ENCODE measurements at regions not wholly inside any gene's neighbourhood (a gene's known extent, or its start where the extent isn't known, plus 50 kb on each side); places are given as distances from the start of the nearest gene placed in this dataset.

DNA sequence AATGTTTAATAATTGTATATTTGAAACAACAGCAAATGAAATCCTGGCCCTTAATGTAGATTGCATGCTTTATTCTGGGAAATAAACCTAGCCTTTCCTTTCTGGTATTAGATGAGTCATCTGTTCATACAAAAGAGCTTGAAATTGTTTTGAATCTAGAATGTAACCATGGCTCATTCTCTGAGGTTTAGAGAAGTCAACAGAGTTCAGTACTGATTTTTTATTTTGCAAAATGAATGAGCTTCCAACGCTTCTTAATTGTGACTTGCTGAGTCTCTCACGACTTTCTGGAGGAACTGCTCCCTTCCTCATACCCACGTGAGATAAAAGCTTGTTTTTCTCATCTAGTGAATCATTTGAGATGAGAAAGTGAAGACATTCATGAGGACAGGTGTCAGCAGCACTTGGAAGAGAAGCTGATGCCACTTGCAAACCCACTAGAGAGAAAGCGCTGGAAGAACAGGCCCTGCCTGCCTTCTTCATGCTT is 509.6 kb downstream of the VRK1 start:
- no peak for DNase-seq

DNA sequence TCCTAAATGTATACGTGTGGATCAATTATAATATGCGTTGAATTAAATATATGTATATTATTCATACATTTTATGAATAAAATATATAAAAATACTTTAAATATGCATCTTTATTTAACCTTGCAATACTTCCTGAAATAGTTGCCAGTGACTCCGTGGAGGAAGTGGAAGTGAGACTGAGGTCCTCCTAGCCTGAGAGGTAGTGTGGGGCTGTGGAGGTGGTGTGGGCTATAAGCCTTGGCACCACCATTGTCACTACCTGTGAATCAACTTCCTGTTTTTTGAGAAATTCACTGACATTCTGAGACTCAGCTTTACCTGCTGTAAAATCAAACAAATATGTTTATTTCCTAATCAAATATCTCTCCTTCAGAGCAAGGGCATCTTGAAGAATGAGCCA is 514.2 kb downstream of the VRK1 start:
- DNase-seq = no peak

DNA sequence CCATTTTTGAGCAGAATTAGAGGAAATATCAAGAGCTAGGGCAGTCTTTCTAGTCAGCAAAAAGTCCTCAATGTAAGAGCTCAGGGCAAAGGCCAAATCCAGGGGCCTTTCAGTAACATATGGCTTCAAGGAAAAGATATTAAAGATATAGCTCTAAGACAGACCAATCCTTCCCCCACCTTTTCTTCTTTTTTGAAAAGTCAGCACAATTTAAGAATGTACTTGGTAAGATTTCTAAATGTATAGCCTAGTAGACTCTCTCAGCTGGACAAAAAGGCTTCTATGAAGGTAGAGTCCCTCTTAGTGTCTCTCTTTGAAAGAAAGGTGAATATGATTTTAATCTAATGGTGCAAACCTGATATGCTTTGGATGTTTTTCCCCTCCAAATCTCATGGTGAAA is 515.7 kb downstream of the VRK1 start:
- DNase-seq = no peak

DNA sequence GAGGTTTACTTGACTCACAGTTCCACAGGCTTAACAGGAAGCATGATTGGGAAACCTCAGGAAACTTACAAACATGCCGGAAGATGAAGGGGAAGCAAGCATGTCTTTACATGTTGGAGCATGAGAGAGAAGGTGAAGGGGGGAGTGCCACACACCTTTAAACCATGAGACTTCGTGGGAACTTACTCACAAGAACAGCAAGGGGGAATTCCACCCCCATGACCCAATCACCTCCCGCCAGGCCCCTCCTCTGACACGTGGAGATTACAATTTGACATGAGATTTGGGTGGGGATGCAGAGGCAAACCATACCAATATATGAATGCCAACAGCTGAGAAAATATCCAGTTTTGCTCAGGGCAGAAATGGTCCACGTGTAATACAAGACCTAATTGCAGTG is 518.6 kb downstream of the VRK1 start:
- DNase-seq = no peak

DNA sequence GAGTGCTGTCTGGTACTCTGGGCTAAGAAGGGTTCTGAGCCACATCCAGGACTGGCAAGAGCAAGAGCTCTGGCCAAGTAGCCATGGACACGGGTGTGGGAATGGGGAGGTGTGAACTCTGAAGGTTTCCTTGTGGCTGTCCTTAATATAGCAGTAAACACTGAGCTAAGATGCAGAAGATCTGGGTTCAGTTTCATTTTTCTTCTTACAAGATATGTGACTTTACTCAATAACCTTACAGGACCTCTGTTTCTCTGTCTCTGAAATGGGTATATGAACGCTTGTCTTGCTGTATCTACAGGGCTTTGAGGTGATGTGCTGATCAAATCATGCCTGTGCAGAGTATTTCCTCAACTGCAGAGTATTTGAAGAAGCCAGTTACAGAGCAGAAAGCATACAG is 521.2 kb downstream of the VRK1 start:
- no peak for DNase-seq

DNA sequence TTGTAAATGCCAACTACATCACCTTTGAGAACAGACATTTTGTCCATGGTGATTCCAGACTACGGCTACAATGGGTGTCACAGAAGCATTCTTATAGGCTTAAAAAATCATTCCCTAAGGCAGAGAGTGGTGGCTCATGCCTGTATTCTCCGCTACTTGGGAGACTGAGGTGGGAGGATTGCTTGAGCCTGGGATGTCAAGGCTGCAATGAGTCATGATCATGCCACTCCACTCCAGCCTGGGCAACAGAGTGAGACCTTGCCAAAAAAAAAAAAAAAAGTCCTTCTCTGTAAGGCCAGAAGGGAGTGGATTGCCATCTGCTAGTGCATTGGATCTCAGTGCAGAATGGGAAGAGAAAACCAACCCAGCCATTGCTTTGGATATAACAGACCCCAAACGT is 522.5 kb downstream of the VRK1 start:
- no peak for DNase-seq

DNA sequence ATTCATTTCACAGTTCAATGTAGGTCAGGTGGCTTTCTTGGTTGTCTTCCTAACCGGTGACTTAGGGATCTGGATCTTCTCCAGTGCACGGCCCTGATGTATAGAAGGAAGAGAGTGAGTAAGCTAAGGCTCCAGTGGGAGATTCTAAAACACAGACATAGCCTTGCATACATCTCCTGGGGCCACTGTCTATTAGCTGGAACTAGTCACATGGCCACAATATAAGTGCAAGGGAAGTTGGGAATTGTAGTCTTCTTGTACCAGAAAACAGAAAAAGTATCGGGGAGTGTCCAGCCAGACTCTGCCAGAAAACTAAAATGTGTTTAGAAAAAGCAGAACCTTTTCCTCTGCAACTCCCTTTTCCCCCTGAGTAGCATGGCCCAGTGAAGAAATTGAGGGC is 531.6 kb downstream of the VRK1 start:
- no peak for DNase-seq

DNA sequence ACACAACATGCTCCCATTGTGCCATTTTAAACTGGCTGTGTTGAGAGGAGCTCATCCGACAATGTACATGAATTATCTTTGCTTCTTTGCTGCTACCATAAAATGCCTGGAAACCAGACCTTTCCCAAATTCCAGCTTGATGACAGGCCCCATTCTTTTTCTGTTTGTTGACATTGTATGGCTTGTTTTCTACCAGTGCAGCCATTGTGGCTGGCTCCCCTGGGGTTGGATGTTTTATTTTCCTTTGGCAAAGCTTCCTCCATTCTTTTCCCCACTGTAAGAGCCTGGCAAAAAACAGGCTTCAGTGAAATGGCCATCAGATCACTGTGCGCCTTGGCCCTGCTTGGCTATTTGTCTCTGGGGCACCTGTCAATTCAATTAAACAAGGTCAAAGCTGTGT is 532.5 kb downstream of the VRK1 start:
- DNase-seq = no peak

DNA sequence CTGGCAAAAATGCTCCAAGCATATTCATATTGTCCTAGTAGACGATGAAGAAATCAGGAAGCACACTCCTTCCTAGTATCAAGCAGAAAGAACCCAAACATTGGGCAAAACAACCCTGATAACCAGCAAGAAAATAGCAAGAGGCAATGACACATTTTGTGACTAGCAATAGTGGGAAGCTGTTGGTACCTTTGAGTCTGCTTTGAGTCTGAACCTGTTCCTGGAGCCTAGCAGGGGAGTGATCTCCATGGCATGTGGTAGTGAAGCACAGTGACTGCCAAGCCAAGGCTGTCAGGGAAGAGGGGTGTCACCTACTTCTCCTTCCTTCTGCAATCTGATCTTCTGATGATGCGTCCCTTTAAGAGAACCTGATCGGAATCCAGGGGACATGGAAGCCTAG is 533.9 kb downstream of the VRK1 start:
- no peak for DNase-seq

DNA sequence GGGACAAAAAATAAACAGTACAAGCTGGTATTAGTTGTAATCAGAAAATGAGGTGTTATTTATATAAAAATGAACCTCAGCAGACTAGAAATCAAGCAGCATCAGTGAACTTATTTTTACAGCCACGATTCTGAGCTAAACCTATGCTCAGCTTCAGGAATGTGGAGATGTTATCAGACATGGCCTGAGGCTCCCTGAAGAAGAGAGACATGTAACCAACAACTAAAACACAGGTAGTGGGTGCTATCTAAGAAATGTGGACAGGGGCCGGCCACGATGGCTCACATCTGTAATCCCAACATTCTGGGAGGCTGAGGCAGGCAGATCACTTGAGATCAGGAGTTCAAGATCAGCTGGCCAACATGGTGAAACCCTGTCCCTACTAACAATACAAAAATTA is 534.3 kb downstream of the VRK1 start:
- DNase-seq = no peak

DNA sequence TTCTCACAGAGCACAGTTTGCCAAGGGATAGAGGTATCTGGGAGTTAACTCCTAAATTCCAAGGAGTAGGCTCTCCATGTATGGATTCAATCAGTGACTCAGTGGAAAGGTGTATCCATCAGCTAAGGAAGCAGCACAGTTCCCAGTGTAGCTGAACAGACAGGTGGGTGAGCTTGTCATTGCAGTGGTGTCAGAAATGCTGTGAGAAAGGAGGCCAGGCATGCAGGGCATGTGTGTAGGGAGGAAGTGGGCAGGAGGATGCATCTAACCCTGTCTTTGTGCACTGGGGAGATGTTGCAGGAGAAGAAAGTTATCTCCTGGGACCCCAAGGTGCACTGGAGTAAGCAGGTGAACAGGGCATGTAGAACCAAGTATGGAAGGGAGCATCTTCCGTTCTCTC is 539.0 kb downstream of the VRK1 start:
- no peak for DNase-seq

DNA sequence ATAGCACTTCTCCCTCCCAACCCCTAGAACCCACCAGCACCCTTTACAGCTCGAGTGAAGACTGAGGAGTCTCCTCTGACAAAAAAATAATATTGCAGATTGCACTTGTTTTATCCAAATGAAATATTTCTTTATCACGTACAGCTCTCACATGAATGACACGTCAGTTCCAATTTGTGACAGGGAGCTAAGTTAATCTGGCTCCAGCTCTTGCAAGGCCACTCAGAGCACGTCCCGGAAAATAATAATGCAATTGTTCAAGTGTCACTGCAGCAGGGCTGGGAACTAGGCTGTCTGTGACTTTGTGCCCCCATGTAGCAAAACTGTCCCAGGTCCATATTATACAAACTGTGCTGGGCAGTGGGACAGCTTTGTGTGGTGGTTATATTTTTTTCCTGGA is 539.6 kb downstream of the VRK1 start:
- peak in 4 of 14 donors; percentile 2 to 5 (median 3) for DNase-seq

DNA sequence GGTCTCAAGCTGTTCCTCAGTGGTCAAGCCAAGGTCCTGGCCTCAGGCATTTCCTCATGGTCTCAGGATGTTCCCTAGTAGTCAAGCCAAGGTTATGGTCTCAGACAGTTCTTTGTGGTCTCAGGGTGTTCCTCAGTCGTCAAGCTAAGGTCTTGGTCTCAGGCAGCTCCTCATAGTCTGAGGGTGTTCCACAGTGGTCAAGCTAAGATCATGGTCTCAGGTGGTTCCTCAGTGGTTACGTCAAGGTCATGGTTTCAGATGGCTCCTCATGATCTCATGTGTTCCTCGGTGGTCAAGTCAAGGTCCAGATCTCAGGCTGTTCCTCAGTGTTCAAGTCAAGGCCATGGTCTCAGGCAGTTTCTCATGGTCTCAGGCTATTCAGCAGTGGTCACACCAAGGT is 540.1 kb downstream of the VRK1 start:
- no peak for DNase-seq

DNA sequence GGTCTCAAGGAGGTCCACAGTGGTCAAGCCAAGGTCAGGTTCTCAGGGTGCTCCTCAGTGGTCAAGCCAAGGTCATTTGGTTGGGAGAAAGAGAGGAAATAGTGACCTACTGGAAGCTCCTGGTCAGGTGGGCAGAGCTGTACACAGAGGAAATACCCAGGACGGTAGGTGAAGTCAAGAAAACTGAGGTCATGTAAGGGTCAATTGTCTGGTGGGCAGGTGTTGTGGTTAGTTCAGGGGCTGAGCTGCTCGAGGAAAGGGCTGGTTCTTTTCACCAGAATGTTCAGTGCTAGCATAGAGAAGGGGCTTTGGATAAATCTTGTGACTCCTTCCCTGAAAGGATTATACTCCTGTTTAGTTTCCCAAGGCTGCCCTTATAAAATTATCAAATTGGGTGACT is 540.5 kb downstream of the VRK1 start:
- no peak for DNase-seq

DNA sequence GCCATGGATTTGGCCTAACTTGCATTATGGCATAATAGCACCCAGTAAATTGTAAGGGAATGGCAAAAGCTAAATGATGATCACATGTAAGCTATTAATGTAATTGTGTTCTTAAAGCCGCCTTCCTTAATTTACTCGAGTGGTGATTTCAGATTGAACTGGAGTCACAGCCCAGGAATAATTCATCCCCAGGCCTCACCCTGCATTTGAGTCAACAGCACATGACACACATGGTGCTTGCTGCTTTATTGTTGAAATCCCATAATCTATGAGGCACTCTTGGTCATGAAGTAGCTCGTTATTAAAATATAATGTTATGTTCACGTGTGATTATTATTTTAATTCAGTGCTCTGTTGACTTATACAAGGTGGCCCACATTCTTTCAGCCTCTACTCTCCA is 547.5 kb downstream of the VRK1 start:
- no peak for DNase-seq

DNA sequence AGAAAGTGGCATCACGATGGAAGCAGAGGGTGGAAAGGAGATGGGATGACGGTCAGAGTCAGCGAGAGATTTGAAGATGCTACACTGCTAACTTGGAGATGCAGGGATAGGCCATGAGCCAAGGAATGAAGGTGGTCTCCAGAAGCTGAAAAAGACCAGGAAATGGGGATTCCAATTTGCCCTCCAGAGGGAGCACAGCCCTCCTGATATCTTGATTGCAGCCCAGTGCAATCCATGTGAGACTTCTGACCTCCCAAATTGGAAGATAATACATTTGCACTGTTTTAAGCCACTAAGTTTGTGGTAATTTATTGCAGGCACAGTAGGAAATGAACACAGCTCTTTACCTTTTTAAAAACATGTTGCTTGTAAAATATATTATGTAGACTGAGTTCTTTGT is 549.5 kb downstream of the VRK1 start:
- no peak for DNase-seq

DNA sequence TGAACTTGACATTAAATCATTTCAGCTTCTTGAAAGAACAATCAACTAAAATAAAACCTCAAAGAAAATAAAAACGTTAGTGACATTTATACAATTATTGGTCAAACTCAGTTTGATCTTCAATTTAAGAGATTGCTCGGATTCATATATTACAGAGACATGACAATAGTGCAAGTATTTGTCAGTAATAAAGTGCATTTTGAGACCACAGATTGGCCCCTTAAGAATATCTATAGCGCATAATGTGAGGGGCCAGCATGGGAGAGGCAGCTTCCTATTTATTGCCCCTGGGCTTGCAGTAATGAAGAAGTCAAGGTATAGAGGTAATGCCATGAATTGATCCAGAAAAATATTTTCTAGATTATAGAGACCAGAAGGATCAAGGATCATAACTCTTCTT is 552.3 kb downstream of the VRK1 start:
- DNase-seq = no peak

DNA sequence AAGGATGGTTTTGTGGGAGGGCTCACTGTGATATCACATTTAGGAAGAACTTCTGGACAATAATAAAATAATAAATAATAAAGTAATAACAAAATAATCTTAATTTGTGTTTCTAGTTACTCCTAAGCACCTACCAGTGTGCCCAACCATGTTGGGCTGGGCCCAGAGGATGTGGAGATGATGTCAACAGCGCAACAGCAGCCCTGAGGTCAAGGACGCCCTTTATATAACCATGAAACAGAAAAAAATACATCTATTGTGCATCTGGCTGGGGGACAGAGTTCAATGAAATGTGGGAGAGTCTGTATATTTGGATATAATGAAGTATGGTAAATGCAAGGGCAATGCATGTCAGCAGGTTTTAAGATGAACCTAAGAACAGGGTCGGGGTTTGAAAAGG is 552.8 kb downstream of the VRK1 start:
- no peak for DNase-seq

DNA sequence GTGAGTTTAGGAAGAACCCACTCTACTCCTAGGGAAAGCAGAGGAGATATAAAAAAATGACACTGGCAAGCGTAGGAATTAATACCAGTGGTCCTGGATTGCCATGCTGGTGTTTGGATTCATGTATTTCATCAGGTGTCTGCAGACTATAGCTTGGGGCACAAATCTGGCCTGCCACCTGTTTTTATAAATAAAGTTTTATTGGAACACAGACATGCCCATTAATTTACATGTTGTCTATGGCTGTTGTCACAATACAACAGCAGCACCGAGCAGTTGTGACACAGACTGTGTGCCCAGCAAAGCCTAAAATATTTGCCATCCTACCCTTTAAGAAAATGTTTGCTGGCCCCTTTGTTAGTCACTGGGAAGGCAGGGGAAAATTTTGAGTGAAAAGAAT is 553.2 kb downstream of the VRK1 start:
- DNase-seq = no peak

DNA sequence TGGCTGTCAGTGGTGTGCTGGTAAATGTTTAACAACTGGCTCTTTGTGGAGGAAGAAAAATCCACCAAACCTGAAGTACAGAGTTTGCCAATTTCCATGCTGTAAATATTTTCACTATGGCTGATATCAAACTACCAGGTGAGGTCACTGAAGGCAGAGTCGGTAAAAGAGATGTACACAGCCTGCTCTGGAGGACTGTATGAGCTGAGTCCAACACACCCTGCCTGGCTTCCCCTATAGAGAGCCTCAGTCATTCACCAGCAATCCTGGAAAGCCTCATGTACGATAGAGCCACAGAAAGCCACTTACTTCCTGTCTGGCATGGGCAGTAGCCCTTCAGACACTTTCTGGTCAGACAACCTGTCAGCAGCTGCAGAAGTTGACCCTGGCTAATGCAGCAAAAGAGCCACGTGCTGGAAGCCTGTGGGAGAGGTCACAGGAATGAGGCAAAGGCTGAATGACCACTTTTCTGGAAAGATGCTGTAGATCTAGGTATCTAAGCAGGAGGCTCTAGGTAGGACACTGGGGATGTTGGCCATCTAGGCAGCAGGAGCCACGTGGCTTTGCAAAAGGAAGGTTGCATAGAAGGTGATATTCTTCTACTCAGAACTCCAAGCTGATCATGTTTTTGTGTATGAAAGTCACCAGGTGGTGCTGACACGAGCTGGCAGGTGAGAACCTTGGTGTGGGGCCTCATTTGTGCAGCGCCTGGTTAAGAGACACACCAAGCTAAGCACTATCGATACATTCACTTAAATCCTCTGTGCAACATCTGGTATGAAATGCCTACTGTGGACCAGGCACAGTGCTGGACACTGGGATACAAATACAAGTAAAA is 553.9 kb downstream of the VRK1 start:
- DNase-seq = no peak

DNA sequence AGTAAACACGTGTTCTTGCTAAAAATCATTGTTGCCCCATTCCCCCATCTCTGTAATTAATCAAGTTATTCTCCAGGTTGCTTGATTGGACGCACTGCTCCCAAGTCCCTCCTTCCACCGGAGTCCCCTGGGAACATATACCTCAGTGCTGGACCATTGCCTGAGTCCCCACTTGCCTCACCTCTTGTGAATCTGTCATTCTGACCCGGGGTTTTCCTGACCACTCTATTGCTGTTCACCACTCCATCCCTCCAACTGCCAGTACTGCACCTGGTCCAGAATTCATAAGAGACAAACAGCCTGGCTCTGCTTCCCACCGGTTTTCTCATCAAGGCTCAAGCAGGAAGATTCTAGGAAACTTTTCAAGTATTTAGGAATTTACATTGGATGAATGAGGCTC is 555.9 kb downstream of the VRK1 start:
- no peak for DNase-seq

DNA sequence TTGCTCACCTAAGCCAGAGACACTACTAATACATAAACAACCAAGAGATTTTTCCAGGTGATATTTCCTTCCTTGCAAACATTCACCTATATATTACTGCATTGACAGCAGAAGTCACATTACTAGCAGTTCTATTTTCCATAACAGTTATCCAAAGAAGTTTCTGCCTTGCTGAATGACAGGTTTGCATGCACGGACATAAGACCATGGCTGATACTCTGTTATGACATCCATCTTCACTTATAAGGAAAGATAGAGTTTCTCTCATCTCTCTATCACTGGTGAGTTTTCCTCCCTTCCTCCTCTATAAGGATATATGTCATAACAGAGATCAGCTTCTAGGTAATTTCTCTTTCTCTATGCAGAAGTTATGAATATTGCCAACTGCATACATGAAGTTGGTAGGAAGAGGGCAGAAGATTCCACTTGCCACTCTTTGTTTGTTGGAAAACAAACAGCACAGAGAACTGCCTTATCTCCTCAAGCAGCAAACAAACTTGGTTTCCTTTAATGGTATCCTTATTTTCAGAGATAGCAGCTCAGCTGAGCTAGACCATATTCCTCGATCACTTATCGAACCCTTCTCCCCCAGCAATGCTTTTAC is 557.0 kb downstream of the VRK1 start:
- DNase-seq = no peak

DNA sequence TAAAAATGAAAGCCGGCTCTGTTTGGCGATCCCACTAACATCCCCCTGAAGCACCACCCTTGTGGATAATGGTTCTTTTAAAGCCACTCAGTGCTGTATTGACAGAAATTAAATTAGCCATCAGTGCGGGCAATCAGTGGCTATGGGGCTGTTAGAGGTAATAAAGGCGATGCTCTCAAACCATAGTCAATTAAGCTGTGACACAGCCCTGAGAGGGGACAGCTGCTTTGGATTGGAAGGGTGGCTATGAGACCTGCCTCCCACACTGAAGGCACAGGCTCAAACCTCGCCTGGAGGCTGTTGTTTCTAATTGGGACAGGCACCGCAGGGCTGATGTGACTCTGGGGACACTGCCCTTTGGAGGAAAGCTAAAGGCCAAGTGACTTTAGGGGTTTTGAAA is 562.2 kb downstream of the VRK1 start:
- no peak for DNase-seq

DNA sequence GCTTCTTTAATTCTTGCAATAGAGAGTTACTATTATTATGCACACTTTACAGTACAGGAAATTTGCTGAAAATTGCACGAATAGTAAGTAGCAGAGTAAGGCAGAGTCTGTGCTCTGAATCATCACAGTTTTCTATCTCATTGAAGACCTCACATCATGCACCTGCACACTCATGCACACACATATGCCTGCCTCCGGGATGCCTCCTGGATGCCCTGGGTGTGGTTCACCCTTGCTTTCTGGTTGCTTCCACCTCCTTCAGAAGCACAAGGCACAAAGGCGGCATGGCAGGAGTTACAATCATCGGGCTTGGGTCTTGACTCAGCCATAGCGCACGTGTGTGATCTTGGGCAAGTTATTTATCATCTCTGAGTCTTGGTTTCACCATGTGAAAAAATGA is 564.0 kb downstream of the VRK1 start:
- no peak for DNase-seq

DNA sequence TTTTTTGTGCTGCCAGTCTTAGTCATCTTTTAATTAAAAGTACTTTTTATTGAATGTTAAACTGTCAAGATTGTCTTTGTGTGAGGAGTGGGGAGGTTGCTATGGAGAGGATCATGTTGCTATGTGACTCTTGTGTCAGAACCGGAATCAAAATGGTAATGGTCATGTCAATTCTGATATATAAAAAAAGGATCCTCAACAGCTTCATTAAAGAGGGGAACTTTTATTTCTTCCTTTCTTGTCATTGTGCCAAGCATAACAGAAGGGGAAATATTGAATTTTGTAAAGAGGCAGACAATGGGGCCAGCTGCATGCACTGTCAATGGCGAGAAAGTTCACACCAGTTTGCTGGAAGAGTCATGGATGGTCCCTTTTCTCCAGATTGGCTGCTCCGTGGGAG is 564.8 kb downstream of the VRK1 start:
- DNase-seq = no peak
